ENCODE measurements at regions not wholly inside any gene's neighbourhood (a gene's known extent, or its start where the extent isn't known, plus 50 kb on each side); places are given as distances from the start of the nearest gene placed in this dataset.

- TF ChIP-seq SP1 (IDR thresholded peaks at IDR 0.05) (no peak), EGR1 (IDR thresholded peaks at IDR 0.05; ENCODE audit: low read depth in 2 of 2) (no peak), RAD21 (IDR thresholded peaks at IDR 0.05) (no peak), TAF1 (conservative IDR thresholded peaks at IDR 0.05) (no peak), GABPA (IDR thresholded peaks at IDR 0.05 in 1 of 2, conservative IDR thresholded peaks at IDR 0.05 in 1 of 2) (no peak), YY1 (IDR thresholded peaks at IDR 0.05) (no peak), JUND (IDR thresholded peaks at IDR 0.05) (no peak)
- TF ChIP-seq, protein P1, sequence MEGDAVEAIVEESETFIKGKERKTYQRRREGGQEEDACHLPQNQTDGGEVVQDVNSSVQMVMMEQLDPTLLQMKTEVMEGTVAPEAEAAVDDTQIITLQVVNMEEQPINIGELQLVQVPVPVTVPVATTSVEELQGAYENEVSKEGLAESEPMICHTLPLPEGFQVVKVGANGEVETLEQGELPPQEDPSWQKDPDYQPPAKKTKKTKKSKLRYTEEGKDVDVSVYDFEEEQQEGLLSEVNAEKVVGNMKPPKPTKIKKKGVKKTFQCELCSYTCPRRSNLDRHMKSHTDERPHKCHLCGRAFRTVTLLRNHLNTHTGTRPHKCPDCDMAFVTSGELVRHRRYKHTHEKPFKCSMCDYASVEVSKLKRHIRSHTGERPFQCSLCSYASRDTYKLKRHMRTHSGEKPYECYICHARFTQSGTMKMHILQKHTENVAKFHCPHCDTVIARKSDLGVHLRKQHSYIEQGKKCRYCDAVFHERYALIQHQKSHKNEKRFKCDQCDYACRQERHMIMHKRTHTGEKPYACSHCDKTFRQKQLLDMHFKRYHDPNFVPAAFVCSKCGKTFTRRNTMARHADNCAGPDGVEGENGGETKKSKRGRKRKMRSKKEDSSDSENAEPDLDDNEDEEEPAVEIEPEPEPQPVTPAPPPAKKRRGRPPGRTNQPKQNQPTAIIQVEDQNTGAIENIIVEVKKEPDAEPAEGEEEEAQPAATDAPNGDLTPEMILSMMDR (IDR thresholded peaks at IDR 0.05; ENCODE audit: low read depth, low read length, missing input control), result no peak
- TF ChIP-seq, protein P2, sequence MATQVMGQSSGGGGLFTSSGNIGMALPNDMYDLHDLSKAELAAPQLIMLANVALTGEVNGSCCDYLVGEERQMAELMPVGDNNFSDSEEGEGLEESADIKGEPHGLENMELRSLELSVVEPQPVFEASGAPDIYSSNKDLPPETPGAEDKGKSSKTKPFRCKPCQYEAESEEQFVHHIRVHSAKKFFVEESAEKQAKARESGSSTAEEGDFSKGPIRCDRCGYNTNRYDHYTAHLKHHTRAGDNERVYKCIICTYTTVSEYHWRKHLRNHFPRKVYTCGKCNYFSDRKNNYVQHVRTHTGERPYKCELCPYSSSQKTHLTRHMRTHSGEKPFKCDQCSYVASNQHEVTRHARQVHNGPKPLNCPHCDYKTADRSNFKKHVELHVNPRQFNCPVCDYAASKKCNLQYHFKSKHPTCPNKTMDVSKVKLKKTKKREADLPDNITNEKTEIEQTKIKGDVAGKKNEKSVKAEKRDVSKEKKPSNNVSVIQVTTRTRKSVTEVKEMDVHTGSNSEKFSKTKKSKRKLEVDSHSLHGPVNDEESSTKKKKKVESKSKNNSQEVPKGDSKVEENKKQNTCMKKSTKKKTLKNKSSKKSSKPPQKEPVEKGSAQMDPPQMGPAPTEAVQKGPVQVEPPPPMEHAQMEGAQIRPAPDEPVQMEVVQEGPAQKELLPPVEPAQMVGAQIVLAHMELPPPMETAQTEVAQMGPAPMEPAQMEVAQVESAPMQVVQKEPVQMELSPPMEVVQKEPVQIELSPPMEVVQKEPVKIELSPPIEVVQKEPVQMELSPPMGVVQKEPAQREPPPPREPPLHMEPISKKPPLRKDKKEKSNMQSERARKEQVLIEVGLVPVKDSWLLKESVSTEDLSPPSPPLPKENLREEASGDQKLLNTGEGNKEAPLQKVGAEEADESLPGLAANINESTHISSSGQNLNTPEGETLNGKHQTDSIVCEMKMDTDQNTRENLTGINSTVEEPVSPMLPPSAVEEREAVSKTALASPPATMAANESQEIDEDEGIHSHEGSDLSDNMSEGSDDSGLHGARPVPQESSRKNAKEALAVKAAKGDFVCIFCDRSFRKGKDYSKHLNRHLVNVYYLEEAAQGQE (IDR thresholded peaks at IDR 0.05), result no peak
- TF ChIP-seq, protein P3, sequence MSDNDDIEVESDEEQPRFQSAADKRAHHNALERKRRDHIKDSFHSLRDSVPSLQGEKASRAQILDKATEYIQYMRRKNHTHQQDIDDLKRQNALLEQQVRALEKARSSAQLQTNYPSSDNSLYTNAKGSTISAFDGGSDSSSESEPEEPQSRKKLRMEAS (IDR thresholded peaks at IDR 0.05), result no peak
Measured at GRCh38 chrX:18032486-18033221, 171.6 kb upstream of the RAI2 start.
